Fibroblast of skin of scalp (primary cell): ENCODE measurements at regions not wholly inside any gene's neighbourhood (a gene's known extent, or its start where the extent isn't known, plus 50 kb on each side); places are given as distances from the start of the nearest gene placed in this dataset.
"Not testable (repeated sequence)": the region's sequence is repeated elsewhere in the genome, so short reads cannot be mapped to it uniquely, and the experiment has no call there.

ENCODE experiments used
- DNase-seq: peaks from one replicate; pipeline ENCODE4 v3.0.0-alpha.2; 2013

DNA sequence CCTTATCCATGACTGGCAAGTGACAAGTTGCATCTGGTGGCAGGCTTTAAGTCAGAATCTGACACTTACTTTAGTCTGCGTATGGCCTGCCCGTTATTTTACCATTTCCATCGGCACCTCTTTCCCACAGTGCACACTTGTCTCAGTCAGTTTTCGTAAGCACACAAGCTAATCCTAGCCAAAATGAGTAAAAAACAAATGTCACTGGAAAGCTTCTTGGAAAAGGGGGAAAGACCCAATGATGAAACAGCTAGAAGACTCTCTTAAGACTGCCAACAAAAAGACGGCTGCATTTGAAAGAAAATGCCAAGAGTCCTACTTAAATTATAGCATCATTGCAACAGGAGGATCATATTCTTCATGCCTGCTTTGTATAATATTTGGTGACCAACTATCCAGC is 457.9 kb upstream of the ISX start:
- DNase-seq = no peak

DNA sequence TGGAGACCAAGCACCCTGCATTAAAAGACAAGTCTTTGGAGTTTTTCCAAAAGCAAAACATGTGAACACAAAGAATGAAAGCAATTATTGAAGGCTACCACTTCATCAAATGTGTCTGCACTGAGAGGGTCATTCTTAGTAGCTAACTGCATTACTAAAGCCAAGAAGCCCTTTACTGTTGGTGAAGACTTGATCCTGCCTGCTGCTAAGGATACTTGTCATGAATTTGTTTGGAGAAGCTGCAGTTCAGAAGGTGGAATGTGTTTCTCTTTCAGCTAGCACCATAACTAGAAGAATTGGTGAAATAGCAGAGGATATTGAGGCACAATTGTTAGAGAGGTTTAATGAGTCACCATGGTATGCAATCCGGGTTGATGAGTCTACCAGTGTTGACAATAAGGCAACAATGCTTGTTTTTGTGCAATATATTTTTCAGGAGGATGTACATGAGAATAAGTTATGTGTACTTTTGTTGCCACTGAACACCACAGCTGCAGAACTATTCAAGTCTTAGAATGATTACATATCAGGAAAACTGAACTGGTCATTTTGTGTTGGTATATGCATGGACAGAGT is 457.3 kb upstream of the ISX start:
- DNase-seq = no peak

DNA sequence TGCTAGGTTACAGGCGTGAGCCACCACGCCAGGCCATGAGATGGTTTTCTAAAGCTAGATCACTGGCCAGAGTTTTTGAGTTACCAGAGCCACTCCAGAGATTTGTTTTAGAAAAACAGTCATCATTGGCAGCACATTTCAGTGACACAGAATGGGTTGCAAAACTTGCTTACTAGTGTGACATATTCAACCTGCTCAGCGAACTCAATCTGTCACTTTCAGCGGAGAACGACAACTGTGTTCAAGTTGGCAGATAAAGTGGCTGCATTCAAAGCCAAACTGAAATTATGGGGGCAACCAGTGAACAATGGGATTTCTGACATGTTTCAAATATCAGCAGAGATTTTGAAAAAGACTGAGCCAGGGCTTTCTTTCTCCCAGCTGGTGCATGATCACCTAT is 456.3 kb upstream of the ISX start:
- DNase-seq = no peak

DNA sequence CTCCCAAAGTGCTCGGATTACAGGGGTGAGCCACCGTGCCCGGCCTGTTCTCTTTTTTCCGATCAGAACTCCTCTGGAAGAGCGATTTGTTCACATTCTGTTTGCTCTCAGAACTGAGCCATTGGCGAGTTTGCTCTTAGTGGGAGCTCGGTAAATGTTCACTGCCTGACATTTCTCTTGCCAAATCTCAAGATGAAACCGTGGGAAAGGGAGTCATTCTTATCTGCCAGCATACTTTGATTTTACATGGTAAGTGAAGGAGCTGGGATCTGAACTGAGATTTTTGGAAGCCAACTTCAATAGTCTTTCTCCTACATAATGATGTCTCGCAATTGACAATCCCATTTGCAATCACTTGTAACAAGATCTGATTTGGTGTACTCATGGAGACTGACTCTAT is 445.8 kb upstream of the ISX start:
- DNase-seq = no peak

DNA sequence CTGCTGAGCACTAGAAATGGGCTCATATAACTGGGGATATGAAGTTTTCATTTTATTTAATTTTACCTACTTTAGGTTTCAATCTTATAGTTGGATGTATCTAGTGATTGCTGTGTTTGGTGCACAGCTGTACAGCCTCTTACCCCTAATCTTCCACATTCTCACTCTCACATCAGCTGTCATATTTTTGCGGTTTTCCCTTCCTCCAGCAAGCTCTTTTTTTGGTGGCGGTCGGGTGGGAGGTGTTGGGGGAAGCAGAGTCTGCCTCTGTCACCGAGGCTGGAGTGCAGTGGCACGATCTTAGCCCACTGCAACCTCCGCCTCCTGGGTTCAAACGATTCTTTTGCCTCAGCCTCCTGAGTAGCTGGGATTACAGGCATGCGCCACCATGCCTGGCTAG is 445.1 kb upstream of the ISX start:
- no peak for DNase-seq

DNA sequence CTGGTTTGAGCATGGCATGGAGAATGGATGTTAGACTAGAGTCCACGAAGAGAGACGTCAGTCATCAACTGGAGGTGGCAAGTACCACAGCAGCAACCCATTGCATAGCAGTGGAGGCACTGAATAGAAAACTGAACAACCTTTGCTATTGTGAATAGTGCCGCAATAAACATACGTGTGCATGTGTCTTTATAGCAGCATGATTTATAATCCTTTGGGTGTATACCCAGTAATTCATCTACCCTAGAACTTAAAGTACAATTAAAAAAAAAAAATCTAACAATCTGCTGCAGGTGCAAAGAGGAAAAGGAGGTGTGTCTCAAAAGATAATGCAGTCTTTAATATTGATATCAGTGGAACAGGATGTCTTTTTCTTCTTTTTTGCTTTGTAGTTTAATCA is 443.4 kb upstream of the ISX start:
- DNase-seq = no peak

DNA sequence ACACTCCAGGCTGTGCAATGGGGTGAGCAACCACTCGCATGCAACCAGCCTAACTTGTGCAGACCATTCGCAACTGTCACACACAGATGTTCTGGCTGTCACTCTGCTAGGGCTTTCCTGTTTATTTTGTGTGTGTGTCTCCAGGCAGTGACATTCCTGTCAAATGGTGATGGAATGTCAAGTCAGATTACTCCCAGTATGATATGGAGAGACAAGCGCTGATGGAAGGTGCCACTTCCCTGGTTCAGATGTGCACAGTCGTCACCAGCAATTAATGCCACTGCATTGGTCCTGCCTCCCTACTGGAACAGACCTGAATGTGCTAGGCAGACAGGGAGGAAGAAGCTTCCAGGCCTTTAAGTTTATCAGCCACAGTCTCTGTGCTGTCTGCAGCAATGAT is 442.4 kb upstream of the ISX start:
- DNase-seq = no peak

DNA sequence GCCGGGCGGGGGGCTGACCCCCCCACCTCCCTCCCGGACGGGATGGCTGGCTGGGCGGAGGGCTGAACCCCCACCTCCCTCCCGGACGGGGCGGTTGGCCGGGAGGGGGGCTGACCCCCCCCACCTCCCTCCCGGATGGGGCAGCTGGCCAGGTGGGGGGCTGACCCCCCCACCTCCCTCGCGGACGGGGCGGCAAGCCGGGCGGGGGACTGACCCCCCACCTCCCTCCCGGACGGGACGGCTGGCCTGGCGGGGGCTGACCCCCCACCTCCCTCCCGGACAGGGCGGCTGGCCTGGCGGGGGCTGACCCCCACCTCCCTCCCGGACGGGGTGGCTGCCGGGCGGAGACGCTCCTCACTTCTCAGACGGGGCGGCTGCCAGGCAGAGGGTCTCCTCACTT is 440.1 kb upstream of the ISX start:
- not testable (repeated sequence) for DNase-seq

DNA sequence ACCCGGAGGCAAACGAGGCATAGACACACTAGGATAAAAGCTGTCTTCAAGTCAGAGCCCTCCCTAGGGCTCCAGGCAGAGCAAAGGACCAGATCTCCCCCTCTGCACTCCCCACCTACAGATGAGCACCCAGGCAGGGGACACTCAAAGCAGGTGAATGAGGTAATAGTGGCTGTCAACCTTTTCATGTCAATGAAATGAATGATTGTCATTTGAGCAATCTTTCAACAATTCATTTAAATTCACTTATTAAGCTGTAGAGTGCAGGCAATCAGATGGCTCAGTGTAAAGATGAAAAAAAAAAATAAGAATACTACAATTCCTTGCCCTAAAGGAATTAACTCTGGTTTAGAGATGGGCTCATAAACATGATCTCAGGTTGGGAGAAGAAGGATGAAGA is 427.8 kb upstream of the ISX start:
- no peak for DNase-seq

DNA sequence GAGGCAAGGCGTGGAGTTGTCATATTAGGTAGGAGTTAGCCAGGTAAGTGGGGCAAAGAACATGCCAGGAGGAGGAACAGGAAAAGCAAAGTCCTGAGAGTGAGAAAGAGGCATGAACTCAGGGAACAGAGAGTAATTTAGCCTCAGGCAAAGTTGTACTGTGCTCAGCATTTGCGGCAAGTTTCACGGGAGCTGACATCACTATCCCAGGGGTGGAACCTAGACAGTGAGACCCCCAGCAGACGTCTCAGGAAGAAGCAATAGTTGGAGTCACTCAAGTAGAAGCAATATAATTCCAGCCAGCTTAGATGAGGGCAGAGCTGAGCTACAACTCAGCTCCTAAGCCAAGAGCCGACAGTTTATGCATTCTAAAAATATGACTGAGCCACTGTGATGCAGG is 426.0 kb upstream of the ISX start:
- no peak for DNase-seq

DNA sequence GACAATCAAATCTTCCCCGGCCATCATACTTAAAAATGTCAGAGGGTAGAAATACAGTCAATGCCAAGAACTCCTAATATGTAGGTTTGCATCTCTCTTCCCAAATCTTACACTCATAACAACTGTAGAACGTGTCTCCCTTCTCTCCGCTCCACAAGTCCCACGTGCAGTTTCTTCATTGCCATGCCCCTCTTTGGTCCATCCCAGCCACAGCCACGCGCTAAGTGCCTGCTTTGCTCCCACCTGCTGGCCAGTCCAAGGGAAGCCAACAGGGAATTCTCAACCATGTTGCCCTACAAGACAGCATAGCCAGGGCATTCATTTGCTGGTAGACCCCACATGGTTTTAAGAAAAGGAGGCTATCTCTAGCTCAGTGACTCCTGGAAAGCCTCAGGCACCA is 420.6 kb upstream of the ISX start:
- no peak for DNase-seq

DNA sequence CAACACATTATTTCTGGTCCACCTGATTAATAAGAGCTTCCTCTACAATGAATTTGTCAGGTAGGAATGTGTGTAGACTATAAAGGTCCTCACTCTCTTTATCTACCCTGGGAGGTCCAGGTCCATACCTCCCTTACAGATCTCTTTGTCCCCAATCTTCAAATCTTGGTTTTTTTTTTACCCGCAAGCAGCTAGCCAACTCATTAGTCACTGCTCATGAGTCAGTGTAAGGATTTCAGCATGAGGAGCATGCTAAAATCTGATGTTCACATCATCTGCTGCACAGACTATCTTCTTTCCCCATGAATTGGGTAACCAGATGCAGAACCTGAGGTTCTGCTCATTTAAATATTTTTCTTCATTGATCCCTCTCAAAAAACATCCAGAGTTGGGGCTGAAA is 397.0 kb upstream of the ISX start:
- DNase-seq = peak; percentile 1

DNA sequence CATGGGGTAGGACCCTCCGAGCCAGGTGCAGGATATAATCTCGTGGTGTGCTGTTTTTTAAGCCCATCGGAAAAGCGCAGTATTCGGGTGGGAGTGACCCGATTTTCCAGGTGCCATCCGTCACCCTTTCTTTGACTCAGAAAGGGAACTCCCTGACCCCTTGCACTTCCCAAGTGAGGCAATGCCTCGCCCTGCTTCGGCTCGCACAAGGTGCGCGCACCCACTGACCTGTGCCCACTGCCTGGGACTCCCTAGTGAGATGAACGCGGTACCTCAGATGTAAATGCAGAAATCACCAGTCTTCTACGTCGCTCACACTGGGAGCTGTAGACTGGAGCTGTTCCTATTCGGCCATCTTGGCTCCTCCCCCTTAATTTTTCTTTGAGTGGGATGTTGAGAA is 382.9 kb upstream of the ISX start:
- not testable (repeated sequence) for DNase-seq

DNA sequence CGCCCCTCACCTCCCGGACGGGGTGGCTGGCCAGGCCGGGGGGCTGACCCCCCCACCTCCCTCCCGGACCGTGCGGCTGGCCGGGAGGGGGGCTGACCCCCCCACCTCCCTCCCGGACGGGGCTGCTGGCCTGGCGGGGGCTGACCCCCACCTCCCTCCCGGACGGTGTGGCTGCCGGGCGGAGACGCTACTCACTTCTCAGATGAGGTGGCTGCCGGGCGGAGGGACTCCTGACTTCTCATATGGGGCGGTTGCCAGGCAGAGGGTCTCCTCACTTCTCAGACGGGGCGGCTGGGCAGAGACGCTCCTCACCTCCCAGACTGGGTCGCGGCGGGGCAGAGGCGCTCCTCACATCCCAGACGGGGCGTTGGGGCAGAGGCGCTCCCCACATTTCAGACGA is 381.7 kb upstream of the ISX start:
- not testable (repeated sequence) for DNase-seq

DNA sequence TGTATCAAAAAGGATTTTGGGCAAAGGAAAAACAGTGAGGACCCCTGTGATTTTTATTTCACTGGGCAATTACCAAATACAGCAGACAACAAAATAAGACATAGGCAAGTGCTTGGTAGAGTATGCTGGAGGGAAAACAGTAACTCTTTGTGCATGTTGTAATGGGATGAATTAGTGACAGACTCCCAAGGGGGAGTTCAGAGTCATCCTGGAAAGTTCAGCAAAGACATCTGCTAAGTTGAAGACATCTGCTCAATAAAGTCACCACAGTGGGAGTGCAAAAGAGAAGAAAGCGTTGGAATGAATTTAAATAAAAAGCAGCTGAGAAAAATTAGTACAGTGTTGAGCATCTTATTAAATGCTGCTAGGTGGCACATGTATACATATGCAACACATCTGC is 378.8 kb upstream of the ISX start:
- DNase-seq = no peak

DNA sequence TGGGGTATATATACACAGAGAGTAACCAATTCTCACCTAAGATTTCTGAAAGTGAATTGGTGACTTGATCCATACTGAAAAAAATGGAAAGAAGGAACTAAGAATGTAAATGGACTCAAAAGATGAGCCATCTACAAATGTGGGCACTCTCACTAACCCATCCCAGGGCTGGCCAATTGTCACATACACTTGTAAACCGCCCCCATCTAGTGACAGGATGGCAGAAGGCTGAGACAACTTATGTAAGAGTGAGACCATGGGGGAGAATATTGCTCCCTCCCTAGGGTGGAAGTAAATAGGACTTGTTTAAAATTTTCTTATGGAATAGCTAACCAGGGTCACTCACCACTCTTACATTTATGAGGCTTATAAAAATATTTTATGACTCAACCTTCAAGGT is 377.1 kb upstream of the ISX start:
- DNase-seq = no peak

DNA sequence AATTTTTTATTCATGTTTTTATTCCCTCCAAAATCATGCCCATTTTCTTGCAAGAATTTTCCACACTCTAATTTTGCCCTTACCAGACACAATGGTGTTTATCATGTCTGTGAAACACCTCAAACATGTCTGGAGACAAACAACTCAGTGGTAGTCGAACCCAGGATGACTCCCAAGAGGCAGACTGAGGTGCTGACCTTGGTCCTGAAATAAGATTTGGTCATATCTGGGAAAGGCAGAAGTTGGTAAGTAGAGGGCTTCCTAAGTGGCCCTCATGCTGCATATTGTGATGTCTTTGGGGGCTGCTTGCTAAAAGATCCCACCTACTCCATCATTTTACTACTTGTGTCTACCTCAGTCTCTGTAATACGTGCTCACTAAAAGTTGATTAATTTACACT is 369.4 kb upstream of the ISX start:
- DNase-seq = no peak

DNA sequence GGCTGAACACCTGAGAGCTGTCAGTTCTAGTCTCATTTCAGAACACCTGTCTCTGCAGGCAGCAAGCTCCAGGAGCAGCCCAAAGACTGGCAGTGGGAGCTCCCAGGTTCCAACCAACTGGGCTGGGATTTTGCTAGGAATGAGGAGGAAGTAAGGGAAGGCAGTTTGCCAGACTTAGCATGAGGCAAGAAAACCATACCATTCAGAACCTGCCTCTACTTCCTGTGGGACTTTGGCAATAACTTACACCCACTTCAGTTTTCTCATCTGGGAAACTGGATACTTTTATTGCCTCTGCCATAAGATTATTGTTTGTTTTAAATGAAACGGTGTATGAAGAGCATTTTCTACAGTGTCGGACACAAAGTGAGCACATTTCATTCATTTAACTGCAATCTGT is 363.7 kb upstream of the ISX start:
- DNase-seq = no peak

DNA sequence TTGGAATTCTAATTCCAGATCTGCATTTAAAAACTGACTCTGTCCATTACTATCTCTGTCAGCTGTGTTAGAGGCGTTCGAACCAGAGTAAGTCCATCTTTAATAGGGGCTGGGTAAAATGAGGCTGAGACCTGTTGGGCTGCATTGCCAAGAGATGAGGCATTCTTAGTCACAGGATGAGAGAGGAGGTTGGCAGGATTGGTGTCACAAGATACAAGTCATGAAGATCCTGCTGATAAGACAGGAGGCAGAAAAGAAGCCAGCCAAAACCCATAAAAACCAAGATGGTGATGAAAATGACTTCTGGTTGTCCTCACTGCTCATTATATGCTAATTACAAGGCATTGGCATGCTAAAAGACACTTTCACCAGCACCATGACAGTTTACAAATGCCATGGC is 356.3 kb upstream of the ISX start:
- no peak for DNase-seq

DNA sequence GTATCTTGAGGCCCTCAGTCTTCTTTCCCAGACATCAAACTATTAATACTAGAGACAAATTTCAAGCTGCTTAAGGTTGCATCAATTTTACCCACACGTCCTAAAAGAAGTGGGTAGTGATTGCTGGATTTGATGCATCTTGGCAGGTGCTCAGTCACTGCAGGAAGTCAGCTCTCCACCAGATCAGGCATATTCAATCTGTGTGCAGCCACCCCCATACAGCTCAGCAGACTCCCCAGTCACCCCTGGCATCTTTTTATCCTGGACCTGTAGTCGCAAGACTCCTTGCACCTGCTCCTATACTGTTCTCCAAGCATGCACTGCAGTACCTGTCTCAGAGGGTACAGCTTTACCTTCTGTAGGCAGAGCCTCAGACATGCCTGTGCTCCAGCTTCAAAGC is 343.1 kb upstream of the ISX start:
- DNase-seq = no peak

DNA sequence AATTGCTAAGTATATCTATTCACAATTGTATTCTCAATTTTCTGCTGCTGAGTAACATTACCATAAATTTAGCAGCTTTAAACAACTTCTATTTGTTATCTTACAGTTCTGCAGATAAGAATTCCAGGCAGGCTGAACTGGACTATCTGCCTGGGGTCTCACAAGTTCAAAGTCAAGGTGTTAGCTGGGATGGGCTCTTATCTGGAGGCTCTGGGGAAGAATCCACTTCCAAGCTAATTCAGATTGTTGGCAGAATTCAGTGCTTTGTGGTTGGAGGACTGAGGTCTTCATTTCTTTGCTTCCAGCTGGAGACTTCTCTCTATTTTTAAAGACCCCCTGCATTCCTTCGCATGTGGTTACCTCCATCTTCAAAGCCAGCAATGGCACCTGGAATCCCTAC is 329.9 kb upstream of the ISX start:
- DNase-seq = no peak

DNA sequence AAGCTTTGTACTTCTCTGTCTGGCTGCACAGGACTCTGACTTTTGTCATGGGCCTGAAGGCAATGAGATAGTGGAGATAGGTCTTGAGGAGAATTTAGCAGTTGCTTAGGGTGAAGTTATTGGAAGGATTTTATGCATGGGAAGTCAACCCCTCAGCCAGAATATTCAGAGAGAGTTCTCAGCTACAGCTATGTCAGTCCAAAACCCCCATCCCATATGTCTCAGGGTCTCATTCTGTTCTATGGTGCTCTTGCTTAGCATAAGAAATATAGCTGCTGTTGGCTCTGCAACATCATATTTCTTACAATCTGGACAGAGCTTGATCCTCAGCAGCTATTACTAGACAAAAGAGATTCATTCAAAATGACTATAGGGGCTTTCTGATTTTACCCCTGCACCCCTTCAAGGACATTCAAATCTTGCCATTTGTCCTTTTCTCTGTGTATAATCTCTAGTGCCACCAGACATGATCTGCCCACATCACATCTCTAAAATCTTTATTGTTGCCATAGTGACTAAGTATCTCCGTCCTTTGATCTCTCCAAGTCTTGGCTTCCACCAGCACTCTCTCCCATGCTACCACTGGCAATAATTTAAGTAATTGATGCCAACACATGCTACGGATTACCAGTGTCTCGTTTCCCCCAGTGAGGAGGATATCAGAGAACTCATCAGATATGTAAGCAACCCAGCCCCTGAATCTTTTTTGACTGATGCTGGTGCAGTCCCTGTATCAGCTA is 327.1 kb upstream of the ISX start:
- no peak for DNase-seq

DNA sequence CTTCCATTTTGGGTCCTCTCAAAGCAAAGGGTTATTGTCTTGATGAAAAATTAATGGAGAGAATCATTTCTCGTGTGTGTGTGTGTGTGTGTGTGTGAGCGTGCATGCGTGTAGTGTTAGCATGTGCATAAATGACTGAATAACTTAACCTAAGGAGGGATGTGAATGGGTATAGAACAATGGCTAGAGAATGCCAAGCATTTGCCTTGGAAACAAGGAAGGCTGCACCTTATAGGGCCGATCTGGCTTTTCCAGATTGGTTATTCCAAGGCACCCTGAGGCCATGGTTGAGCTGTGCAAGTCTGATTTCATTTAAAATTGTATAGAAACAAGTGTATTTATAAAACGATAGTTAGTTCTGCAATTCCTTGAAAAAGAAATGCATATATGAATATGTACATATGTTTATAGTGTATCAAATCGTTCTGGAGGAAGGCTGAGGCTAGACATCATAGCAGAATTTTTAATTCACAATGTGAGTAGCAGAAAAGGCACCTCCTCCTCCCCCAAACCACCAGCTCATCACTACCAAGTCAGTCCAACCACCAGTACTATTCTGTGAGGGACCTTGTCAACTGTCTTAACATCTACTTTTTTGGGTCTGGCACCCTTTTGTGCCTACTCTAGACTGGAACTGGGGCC is 322.7 kb upstream of the ISX start:
- no peak for DNase-seq

DNA sequence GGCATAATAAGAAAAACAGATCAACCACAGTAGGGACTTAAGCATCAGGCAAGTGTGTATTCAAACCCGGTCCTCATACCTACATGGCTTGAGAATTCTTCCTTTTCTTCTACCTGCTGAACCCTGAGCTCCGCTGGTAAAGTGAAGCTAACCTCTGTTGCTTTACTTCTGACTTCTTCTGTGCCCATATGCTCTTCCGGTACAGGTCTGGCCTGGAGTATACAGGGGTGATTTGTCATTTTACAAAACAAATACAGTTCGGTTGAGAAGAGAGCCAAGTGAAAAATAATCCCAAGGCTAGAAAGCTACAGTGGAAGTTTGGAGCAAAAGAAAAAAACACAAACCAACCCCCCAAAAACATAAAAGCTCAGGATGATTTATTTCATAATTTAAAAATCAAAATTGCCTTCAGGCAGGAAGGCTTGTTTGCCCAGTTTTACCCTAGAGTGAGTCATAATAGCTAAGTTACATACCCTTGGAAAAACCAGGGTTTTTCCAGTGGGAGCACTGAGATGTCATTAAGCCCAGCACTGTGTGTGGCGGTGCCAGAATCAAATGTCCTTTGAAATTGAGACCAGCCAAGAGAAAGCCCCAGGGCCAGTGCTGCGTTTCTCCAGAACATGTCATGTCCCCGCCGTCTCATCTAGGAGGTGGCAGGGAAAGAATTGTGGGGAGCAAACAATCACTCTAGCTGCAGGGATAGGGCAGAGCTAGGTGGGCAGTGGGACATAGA is 305.5 kb upstream of the ISX start:
- DNase-seq = no peak
